ENCODE measurements at regions not wholly inside any gene's neighbourhood (a gene's known extent, or its start where the extent isn't known, plus 50 kb on each side); places are given as distances from the start of the nearest gene placed in this dataset.

- TF ChIP-seq POLR2A (IDR thresholded peaks at IDR 0.05) (no peak), CTCF (IDR thresholded peaks at IDR 0.05) (no peak), POLR2AphosphoS5 (IDR thresholded peaks at IDR 0.05) (no peak), EP300 (IDR thresholded peaks at IDR 0.05; ENCODE audit: low read depth) (no peak)
These were observed 207.6 kb upstream of the RASGEF1B start for GRCh38 chr4:81679315-81679714.

Data from transverse colon (tissue), 4 donors.